ENCODE measurements at regions not wholly inside any gene's neighbourhood (a gene's known extent, or its start where the extent isn't known, plus 50 kb on each side); places are given as distances from the start of the nearest gene placed in this dataset.

DNA sequence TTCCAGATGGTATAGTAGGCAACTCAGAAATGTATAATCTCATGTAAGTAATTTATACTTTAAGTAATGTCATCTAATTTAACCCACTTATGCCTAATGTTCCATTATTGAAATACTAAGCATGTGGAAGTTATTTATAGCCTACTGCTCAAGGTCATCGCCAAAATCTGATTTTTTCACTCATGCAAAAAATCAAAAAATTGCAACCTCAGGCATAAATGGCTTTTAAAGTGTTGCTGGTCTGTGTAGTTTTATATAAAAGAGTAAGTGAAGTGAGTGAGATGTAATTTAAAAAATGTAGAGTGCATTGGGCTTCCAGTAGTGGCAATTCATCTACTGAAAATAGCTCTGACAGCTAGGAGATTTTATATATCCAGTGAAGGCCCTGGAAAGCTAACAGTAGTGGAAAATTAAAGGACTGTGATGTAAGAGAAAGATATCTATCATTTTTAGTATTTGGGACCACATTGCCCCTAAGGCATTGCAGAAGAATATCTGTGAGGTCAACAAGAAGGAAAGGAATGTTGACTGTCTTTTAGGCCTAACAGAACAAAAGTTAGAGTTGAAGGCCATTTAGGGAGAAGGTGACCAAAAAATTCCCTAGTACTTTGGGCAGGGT lies 624.5 kb upstream of the CHORDC1 start:
- Histone ChIP-seq H3K4me3 (no peak overlapping the region), H3K9me3 (no peaks in the 10 kb centered on the region), H3K27ac (no peak overlapping the region), H3K27me3 (no peaks in the 10 kb centered on the region), H3K4me1 (no peaks in the 10 kb centered on the region), H3K36me3 (no peaks in the 10 kb centered on the region)
- intact Hi-C loops (cut with DNase I) = no loop called here
- TF ChIP-seq, protein P1, sequence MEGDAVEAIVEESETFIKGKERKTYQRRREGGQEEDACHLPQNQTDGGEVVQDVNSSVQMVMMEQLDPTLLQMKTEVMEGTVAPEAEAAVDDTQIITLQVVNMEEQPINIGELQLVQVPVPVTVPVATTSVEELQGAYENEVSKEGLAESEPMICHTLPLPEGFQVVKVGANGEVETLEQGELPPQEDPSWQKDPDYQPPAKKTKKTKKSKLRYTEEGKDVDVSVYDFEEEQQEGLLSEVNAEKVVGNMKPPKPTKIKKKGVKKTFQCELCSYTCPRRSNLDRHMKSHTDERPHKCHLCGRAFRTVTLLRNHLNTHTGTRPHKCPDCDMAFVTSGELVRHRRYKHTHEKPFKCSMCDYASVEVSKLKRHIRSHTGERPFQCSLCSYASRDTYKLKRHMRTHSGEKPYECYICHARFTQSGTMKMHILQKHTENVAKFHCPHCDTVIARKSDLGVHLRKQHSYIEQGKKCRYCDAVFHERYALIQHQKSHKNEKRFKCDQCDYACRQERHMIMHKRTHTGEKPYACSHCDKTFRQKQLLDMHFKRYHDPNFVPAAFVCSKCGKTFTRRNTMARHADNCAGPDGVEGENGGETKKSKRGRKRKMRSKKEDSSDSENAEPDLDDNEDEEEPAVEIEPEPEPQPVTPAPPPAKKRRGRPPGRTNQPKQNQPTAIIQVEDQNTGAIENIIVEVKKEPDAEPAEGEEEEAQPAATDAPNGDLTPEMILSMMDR (IDR thresholded peaks at IDR 0.05) = no peak
- DNase-seq (ENCODE audit: low spot score in 2 of 2) = no peak

DNA sequence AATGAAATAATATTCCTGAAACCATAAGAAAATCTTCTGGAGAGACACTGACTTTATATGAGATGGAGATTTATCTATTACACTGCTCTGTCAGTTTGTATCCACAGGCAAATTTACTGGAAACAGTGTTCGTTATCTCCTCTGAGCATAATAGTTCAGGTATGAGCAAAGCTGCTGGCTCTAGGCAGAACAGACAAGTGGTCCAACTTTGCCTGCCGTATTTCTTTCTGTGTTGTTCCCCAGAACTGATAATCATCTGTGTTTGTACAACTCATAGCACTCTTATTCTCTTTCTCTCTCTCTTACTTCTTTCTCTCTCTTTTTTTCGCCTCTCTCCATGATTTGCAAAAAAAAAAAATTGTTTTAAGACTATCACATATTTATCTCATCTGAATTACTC lies 623.8 kb upstream of the CHORDC1 start:
- no peaks in the 10 kb centered on the region for H3K4me1 ChIP-seq
- TF ChIP-seq, protein P1 (IDR thresholded peaks at IDR 0.05) = no peak
- no peak overlapping the region for H3K4me3 ChIP-seq
- intact Hi-C loops (cut with DNase I) = no loop called here
- no peaks in the 10 kb centered on the region for H3K36me3 ChIP-seq
- no peak for DNase-seq (ENCODE audit: low spot score in 2 of 2)
- H3K27me3 ChIP-seq = no peaks in the 10 kb centered on the region
- no peak overlapping the region for H3K27ac ChIP-seq
- H3K9me3 ChIP-seq = no peaks in the 10 kb centered on the region

DNA sequence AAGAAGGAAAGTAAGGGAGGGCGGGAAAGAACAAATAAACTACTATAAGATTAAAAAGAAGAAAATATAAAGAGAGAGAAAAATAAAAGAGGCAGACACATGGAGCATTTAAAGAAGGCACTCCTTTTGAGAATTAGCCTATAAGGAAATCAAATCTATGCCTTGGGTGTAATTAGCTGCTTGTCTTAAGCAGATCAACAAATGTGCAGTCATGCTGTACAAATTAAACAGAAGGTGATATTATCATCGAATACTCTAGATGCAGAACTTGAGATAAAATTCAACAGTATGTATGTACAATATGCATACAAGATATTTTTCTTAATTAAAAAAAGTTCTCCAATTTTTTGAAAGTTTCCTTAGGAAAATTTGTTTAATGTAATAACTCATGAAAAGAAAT lies 623.0 kb upstream of the CHORDC1 start:
- Histone ChIP-seq H3K36me3 (no peaks in the 10 kb centered on the region), H3K27me3 (no peaks in the 10 kb centered on the region), H3K9me3 (no peaks in the 10 kb centered on the region), H3K27ac (no peak overlapping the region), H3K4me3 (no peak overlapping the region), H3K4me1 (no peaks in the 10 kb centered on the region)
- TF ChIP-seq, protein P1 (IDR thresholded peaks at IDR 0.05) = no peak
- DNase-seq (ENCODE audit: low spot score in 2 of 2) = no peak
- intact Hi-C loops (cut with DNase I) = no loop called here

DNA sequence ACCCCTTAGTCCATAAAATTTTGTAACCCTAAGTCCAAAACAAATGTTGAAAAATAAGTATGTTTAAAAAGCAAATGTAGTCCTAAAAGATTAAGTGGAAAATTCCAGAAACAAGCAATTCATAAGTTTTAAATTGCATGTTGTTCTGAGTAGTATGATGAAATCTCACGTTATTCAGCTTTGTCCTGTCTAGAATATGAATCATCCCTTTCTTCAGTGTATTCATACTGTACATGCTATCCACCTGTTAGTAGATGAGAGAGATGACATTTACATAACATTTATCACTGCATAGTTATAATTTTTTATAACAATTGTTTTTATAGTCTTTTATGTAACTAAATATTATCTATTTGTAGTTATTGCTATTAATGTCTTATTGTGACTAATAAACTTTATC lies 622.3 kb upstream of the CHORDC1 start:
- intact Hi-C loops (cut with DNase I) = no loop called here
- no peaks in the 10 kb centered on the region for H3K4me1 ChIP-seq
- H3K36me3 ChIP-seq = no peaks in the 10 kb centered on the region
- no peak for DNase-seq (ENCODE audit: low spot score in 2 of 2)
- H3K4me3 ChIP-seq = no peak overlapping the region
- no peaks in the 10 kb centered on the region for H3K27me3 ChIP-seq
- H3K9me3 ChIP-seq = no peaks in the 10 kb centered on the region
- TF ChIP-seq, protein P1 (IDR thresholded peaks at IDR 0.05) = no peak
- H3K27ac ChIP-seq = no peak overlapping the region

DNA sequence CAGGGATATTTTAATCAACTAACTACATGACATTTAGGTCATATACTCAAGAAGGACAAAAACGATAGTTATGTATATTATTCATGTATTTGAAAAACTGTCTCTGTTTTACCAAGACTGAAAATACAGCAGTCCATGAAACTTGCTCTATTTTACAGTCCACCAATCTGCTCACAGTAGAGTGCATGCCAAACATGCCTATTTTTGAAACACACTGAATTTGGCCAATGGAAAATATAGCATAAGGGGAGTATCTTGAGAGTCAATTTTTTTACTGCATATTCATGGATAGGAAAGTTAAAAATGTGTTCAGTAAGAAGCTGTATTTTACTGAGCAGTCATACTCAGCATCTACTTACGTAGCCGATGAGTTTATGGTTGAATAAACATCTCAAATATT lies 621.2 kb upstream of the CHORDC1 start:
- no peak overlapping the region for H3K4me3 ChIP-seq
- no peaks in the 10 kb centered on the region for H3K4me1 ChIP-seq
- intact Hi-C loops (cut with DNase I) = no loop called here
- no peaks in the 10 kb centered on the region for H3K9me3 ChIP-seq
- DNase-seq (ENCODE audit: low spot score in 2 of 2) = no peak
- TF ChIP-seq, protein P1 (IDR thresholded peaks at IDR 0.05) = no peak
- no peak overlapping the region for H3K27ac ChIP-seq
- H3K27me3 ChIP-seq = no peaks in the 10 kb centered on the region
- no peaks in the 10 kb centered on the region for H3K36me3 ChIP-seq

DNA sequence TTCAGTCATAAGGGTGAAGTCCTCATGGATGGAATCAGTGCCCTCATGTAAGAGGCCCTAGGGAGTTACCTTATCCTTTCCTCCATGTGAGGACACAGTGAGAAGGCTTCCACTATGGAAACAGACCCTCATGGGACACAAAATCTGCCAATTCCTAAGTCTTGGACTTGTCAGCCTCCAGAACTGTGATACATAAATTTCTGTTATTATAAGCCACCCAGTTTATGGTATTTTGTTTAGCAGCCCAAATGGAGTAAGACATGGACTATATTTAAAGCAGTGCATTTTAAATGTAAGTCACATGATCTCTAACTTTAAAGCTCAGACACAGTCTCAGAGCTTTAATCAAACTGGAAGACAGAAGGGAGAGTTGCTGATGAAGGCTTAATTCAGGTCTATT lies 619.8 kb upstream of the CHORDC1 start:
- DNase-seq (ENCODE audit: low spot score in 2 of 2) = no peak
- Histone ChIP-seq H3K27me3 (no peaks in the 10 kb centered on the region), H3K4me3 (no peak overlapping the region), H3K27ac (no peak overlapping the region), H3K36me3 (no peaks in the 10 kb centered on the region), H3K4me1 (no peaks in the 10 kb centered on the region), H3K9me3 (no peaks in the 10 kb centered on the region)
- TF ChIP-seq, protein P1 (IDR thresholded peaks at IDR 0.05) = no peak
- intact Hi-C loops (cut with DNase I) = no loop called here

All from ascending aorta (tissue), 2 donors.